HG03196 (cell line): ENCODE measurements at regions not wholly inside any gene's neighbourhood (a gene's known extent, or its start where the extent isn't known, plus 50 kb on each side); places are given as distances from the start of the nearest gene placed in this dataset.
"Not testable (repeated sequence)": the region's sequence is repeated elsewhere in the genome, so short reads cannot be mapped to it uniquely, and the experiment has no call there.

ENCODE experiments used
- ATAC-seq: cut with Tn5 transposase; IDR thresholded peaks from one replicate; pipeline ENCODE4 v1.9.1; 2021; ENCODE audit not compliant: unreplicated experiment

GRCh38 chr18:57887543-57888383 is 84.6 kb upstream of the ATP8B1 start:
- ATAC-seq, result no peak

GRCh38 chr18:57885931-57886330 is 82.8 kb upstream of the ATP8B1 start:
- no peak for ATAC-seq

GRCh38 chr18:57882465-57882864 is 79.3 kb upstream of the ATP8B1 start:
- no peak for ATAC-seq

- peak; percentile 72 for ATAC-seq
Observed at GRCh38 chr18:57881818-57882413, 78.8 kb upstream of the ATP8B1 start.

GRCh38 chr18:57879924-57880323 is 76.8 kb upstream of the ATP8B1 start:
- not testable (repeated sequence) for ATAC-seq

- ATAC-seq, result no peak
Observed at GRCh38 chr18:57869221-57869620, 66.1 kb upstream of the ATP8B1 start.

GRCh38 chr18:57866355-57866754 is 63.2 kb upstream of the ATP8B1 start:
- no peak for ATAC-seq

GRCh38 chr18:57864615-57865121 is 61.6 kb upstream of the ATP8B1 start:
- no peak for ATAC-seq

- ATAC-seq, result no peak
Observed at GRCh38 chr18:57863706-57864105, 60.6 kb upstream of the ATP8B1 start.

- peak; percentile 51 for ATAC-seq
Observed at GRCh38 chr18:57859314-57859713, 56.2 kb upstream of the ATP8B1 start.

- no peak for ATAC-seq
Observed at GRCh38 chr18:57856557-57857280, 53.6 kb upstream of the ATP8B1 start.

- ATAC-seq, result no peak
Observed at GRCh38 chr18:57856128-57856527, 53.0 kb upstream of the ATP8B1 start.

- no peak for ATAC-seq
Observed at GRCh38 chr18:57855551-57855950, 52.4 kb upstream of the ATP8B1 start.

GRCh38 chr18:57854726-57855125 is 51.6 kb upstream of the ATP8B1 start:
- no peak for ATAC-seq

- ATAC-seq, result no peak
Observed at GRCh38 chr18:57853864-57854263, 50.7 kb upstream of the ATP8B1 start.

GRCh38 chr18:57853133-57853532 is 50.0 kb upstream of the ATP8B1 start:
- no peak for ATAC-seq
